Karpas-422 (cell line): ENCODE measurements at regions not wholly inside any gene's neighbourhood (a gene's known extent, or its start where the extent isn't known, plus 50 kb on each side); places are given as distances from the start of the nearest gene placed in this dataset.

Source experiments
- DNase-seq: peaks from one replicate; pipeline ENCODE4 v3.0.0-alpha.2; 2015
- H2AFZ ChIP-seq: fragments of 200-600 bp; sonication (generic); 2 replicates; pipeline ENCODE4 v1.6.1; 2014; ENCODE audit warnings: antibody characterized with exemption, low read length, mixed read lengths
- H3K27ac ChIP-seq: fragments of 200-600 bp; sonication (generic); 2 replicates; pipeline ENCODE4 v1.5.1; 2014; ENCODE audit warnings: mild to moderate bottlenecking, low read length, moderate library complexity
- H3K27me3 ChIP-seq: fragments of 200-600 bp; sonication (generic); 2 replicates; pipeline ENCODE4 v1.6.1; 2014; ENCODE audit warnings: low read length, mixed read lengths
- H3K36me3 ChIP-seq: fragments of 200-600 bp; sonication (generic); 2 replicates; pipeline ENCODE4 v1.6.1; 2014; ENCODE audit warnings: low read length, mixed read lengths; ENCODE audit not compliant: insufficient read depth
- H3K4me1 ChIP-seq: fragments of 200-600 bp; sonication (generic); 2 replicates; pipeline ENCODE4 v1.6.1; 2014; ENCODE audit warnings: mild to moderate bottlenecking, low read length, mixed read lengths
- H3K4me2 ChIP-seq: fragments of 200-600 bp; sonication (generic); 2 replicates; pipeline ENCODE4 v1.6.1; 2014; ENCODE audit warnings: low read length, low read depth, mild to moderate bottlenecking; ENCODE audit not compliant: poor library complexity, severe bottlenecking
- H3K4me3 ChIP-seq: fragments of 200-600 bp; sonication (generic); 2 replicates; pipeline ENCODE4 v1.5.1; 2014; ENCODE audit warnings: mild to moderate bottlenecking, antibody characterized with exemption, low read length, mixed read lengths
- H3K79me2 ChIP-seq: fragments of 200-600 bp; sonication (generic); 2 replicates; pipeline ENCODE4 v1.6.1; 2014; ENCODE audit warnings: mild to moderate bottlenecking, low read length, mixed read lengths
- H3K9ac ChIP-seq: fragments of 200-600 bp; sonication (generic); 2 replicates; pipeline ENCODE4 v1.6.0; 2014; ENCODE audit warnings: low read length
- H3K9me2 ChIP-seq: fragments of 200-600 bp; sonication (generic), shearing (Covaris generic); replicated peaks from 2 replicates; pipeline ENCODE4 v1.6.0; 2014; ENCODE audit warnings: mild to moderate bottlenecking, low read length, moderate library complexity; ENCODE audit not compliant: insufficient read depth
- H3K9me3 ChIP-seq: fragments of 300-700, 200-600 bp; sonication (generic); 2 replicates; pipeline ENCODE4 v1.6.1; 2014; ENCODE audit warnings: low read length, mixed read lengths
- H4K20me1 ChIP-seq: fragments of 200-600 bp; sonication (generic); 2 replicates; pipeline ENCODE4 v1.6.1; 2014; ENCODE audit warnings: mild to moderate bottlenecking, antibody characterized with exemption, low read length, low read depth; ENCODE audit not compliant: insufficient read depth

DNA sequence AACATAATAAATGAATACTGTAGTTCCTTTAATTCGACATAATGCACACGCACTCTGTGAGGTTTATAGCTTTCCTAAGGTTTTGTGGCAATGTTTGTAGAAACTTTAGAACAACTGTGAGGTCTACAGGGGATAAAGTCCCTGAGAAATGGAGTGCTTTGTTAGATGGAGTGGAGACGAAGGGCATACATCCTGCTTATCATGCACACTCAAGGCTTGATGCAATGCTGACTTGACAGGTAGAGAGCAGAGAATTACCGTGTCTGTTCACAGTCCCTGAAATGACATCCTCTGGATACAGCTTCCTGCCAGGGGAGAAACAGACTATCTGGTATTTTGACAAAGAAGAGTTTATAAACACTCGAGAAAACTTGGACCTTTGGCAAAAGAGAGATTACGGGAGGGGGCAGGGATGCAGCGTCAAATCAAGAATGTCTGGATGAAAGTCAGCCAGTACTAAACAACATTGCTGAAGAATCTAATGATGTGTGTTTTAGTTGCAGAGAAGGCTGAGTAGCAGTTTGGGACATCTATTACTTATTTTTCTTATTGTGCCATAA is 766.9 kb upstream of the ZEB2 start:
- H3K79me2 ChIP-seq, result no peaks in the 10 kb centered on the region
- no peak overlapping the region for H2AFZ ChIP-seq

DNA sequence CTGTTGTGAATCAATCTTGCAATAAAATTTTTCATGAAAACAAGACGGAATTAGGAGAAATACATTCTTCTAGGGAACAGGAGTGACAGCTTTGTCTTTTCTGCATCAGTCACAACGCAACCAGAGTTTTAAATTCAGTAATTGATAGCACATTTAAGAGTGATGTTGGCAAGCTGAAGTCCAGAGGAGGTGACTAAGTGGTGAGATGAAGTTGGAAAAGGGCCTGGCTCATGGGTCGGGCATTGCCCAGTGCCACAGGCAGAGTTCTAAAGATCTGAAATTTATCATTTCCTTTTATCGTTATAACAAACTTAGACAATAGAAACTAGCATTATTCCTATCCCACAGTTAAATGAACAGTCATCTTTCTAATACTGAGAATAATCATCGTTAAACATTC is 764.6 kb upstream of the ZEB2 start:
- Histone ChIP-seq H3K9me3 (no peaks in the 10 kb centered on the region), H3K79me2 (no peaks in the 10 kb centered on the region), H3K9me2 (no peaks in the 10 kb centered on the region), H3K4me3 (no peak overlapping the region), H3K9ac (no peak overlapping the region), H3K36me3 (no peaks in the 10 kb centered on the region), H3K27me3 (no peaks in the 10 kb centered on the region), H3K4me2 (no peak overlapping the region), H4K20me1 (no peaks in the 10 kb centered on the region), H2AFZ (no peak overlapping the region), H3K27ac (no peak overlapping the region), H3K4me1 (no peaks in the 10 kb centered on the region)
- DNase-seq, result no peak

More for the DNA sequence above, 766.9 kb upstream of the ZEB2 start:
- Histone ChIP-seq H3K27ac (no peak overlapping the region), H3K9me2 (no peaks in the 10 kb centered on the region), H3K27me3 (no peaks in the 10 kb centered on the region), H3K9ac (no peak overlapping the region), H3K9me3 (no peaks in the 10 kb centered on the region), H4K20me1 (no peaks in the 10 kb centered on the region), H3K36me3 (no peaks in the 10 kb centered on the region), H3K4me1 (no peaks in the 10 kb centered on the region), H3K4me3 (no peak overlapping the region), H3K4me2 (no peak overlapping the region)
- no peak for DNase-seq

DNA sequence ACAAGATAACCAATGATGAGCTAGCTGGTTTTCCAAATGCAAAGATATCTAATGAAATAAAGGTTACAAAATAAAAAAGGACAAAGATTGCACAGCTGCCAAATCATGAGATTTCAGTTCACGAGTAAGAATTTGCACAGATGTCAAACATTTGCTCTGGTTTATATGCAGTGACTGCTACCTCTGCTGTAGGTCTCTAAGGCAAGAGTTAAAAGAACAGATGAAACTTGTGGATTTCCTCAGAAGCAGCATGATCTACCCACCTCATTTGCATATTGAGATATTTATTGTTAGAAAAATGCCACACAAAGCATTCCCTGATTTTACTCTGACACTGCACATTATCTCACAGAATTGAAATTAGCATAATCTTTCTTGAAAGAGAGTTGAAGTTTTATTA is 763.2 kb upstream of the ZEB2 start:
- H3K36me3 ChIP-seq, result no peaks in the 10 kb centered on the region
- no peaks in the 10 kb centered on the region for H3K4me1 ChIP-seq
- DNase-seq, result no peak
- no peak overlapping the region for H3K4me2 ChIP-seq
- H2AFZ ChIP-seq, result no peak overlapping the region
- no peaks in the 10 kb centered on the region for H3K27me3 ChIP-seq
- no peaks in the 10 kb centered on the region for H3K9me3 ChIP-seq
- H4K20me1 ChIP-seq, result no peaks in the 10 kb centered on the region
- H3K9me2 ChIP-seq, result no peaks in the 10 kb centered on the region
- no peak overlapping the region for H3K27ac ChIP-seq
- H3K4me3 ChIP-seq, result no peak overlapping the region
- no peaks in the 10 kb centered on the region for H3K79me2 ChIP-seq
- H3K9ac ChIP-seq, result no peak overlapping the region

DNA sequence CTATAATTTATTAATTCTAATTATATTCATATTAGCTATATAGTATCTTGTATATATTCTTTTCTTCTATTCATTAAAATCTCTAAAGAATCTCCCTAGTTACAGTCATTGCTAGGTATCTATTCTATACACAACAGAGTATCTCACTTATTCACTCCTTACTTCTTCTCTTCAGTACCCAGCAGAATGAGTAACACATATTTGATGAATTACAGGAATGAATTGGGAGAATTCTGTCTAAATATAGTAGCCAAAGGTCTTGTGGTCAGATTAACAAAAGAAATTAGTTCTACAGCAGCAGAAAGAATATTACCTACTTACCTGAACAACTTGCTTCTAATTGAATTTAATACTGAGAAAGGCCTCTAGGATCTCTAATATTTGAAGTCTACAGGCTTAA is 758.0 kb upstream of the ZEB2 start:
- H3K4me2 ChIP-seq, result no peak overlapping the region
- H3K9me2 ChIP-seq, result no peaks in the 10 kb centered on the region
- no peak overlapping the region for H3K9ac ChIP-seq
- no peaks in the 10 kb centered on the region for H3K4me1 ChIP-seq
- H3K27ac ChIP-seq, result no peak overlapping the region
- H4K20me1 ChIP-seq, result no peaks in the 10 kb centered on the region
- H3K9me3 ChIP-seq, result no peaks in the 10 kb centered on the region
- DNase-seq, result no peak
- no peak overlapping the region for H3K4me3 ChIP-seq
- H3K36me3 ChIP-seq, result no peaks in the 10 kb centered on the region
- no peak overlapping the region for H2AFZ ChIP-seq
- H3K79me2 ChIP-seq, result no peaks in the 10 kb centered on the region
- H3K27me3 ChIP-seq, result no peaks in the 10 kb centered on the region

DNA sequence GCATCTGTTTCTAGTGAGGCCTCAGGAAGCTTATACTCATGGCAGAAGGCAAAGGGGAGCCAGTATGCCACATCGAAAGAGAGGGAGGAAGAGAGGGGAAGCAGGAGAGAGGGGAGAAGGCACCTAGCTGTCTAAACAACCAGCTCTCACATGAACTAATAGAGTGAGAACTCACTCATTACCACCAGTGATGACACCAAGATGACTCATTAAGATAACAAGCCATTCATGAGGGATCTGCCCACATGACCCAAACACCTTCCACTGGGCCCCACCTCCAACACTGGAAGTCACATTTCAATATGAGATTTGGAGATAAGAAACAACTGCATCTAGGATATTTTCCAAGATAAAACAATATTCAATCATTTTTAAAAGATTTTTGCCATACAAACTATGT is 753.9 kb upstream of the ZEB2 start:
- Histone ChIP-seq H3K4me1 (no peaks in the 10 kb centered on the region), H3K9me2 (0 out of 2 replicates have a peak, but pooled peaks cover 2% of the 10 kb centered on the region), H3K9me3 (no peaks in the 10 kb centered on the region), H3K36me3 (no peaks in the 10 kb centered on the region), H3K27me3 (no peaks in the 10 kb centered on the region), H3K9ac (no peak overlapping the region), H3K4me2 (no peak overlapping the region), H3K79me2 (no peaks in the 10 kb centered on the region), H2AFZ (no peak overlapping the region), H3K4me3 (no peak overlapping the region), H4K20me1 (no peaks in the 10 kb centered on the region), H3K27ac (no peak overlapping the region)
- DNase-seq, result no peak

DNA sequence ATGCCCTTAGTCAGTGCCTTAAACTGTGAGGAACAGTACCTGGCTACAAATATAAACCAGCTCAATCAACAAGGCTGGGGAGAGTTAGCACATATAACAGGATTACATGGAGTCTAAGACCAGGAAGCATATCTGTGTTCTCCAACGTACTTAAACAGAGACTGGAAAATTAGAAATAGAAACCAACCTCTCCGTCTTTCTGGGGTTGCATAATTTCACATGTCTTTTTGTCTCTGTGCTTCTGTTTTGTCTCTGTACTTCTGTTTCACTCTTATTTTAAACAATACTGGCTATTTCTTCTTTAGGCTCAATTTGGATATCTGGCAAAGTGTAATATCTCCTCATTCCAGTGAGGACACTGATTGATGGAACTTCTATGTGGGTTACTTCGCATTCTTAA is 749.0 kb upstream of the ZEB2 start:
- Histone ChIP-seq H3K27ac (no peak overlapping the region), H3K36me3 (no peaks in the 10 kb centered on the region), H3K4me2 (no peak overlapping the region), H4K20me1 (no peaks in the 10 kb centered on the region), H3K27me3 (no peaks in the 10 kb centered on the region), H3K4me3 (no peak overlapping the region), H3K9ac (no peak overlapping the region), H3K4me1 (no peaks in the 10 kb centered on the region), H3K9me2 (0 out of 2 replicates have a peak, but pooled peaks cover 2% of the 10 kb centered on the region), H2AFZ (no peak overlapping the region), H3K79me2 (no peaks in the 10 kb centered on the region), H3K9me3 (no peaks in the 10 kb centered on the region)
- no peak for DNase-seq

DNA sequence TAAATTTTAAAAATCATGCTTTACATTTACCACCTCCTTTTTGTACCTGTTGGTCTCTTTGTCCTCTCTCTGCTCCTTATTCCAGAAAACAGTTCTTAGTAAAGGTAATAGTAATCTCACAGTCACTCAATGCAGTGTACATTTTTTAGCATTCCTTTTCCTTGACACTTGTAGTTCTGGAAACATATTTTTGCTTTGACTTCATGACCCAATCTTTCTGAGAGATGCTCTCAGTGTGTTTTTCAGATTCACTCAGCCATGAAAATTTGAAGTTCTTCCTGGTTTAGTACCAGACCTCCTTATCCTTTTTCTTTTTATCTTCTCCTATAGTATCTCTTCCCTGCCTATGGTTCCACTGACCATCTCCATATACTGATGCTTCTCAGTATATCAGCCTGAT is 747.5 kb upstream of the ZEB2 start:
- Histone ChIP-seq H3K9ac (no peak overlapping the region), H2AFZ (no peak overlapping the region), H3K4me1 (no peaks in the 10 kb centered on the region), H3K4me3 (no peak overlapping the region), H3K4me2 (no peak overlapping the region), H3K36me3 (no peaks in the 10 kb centered on the region), H3K27ac (no peak overlapping the region), H4K20me1 (no peaks in the 10 kb centered on the region), H3K9me3 (no peaks in the 10 kb centered on the region), H3K9me2 (no peaks in the 10 kb centered on the region), H3K79me2 (no peaks in the 10 kb centered on the region), H3K27me3 (no peaks in the 10 kb centered on the region)
- no peak for DNase-seq

DNA sequence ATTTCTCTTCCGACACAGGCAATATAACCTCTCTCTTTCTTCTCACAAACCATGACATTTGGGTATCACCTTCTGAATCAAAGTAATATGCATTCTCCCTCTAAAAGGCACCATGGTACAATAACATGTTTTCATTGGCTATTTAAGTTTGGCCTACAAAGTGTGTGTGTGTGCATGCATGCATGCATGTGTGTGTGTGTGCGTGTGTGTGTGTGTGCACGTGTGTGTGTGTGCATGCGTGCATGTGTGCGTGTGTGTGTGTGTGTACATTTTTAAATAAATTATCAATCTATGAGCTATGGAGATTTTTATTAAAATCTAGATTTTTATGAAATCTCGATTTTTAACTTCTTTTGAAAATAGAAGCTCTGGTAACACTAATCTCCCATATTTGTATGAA is 745.3 kb upstream of the ZEB2 start:
- Histone ChIP-seq H3K36me3 (no peaks in the 10 kb centered on the region), H3K79me2 (no peaks in the 10 kb centered on the region), H2AFZ (no peak overlapping the region), H3K27ac (no peak overlapping the region), H3K4me1 (no peaks in the 10 kb centered on the region), H3K9me2 (no peaks in the 10 kb centered on the region), H3K4me2 (no peak overlapping the region), H3K9ac (no peak overlapping the region), H4K20me1 (no peaks in the 10 kb centered on the region), H3K27me3 (no peaks in the 10 kb centered on the region), H3K9me3 (no peaks in the 10 kb centered on the region), H3K4me3 (no peak overlapping the region)
- DNase-seq, result no peak

DNA sequence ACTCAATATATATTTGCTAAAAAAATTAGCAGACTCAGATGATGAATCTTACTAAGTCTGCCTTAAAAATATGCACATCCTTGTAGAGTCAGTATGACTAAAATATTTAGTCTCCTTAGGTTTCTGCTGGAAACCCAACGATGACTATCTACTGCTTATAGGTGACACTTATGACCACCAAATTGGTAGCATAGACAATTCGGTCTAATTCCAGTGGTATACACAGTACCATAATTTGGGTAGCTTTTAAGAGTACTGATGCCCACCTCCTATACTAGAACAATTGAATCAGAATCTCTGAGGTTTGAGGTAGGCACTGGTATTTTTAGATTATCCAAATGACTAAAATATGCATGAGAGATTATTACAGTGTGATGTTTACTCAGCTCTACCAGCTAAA is 740.8 kb upstream of the ZEB2 start:
- no peak for DNase-seq
- H3K4me2 ChIP-seq, result no peak overlapping the region

More for the DNA sequence above, 740.8 kb upstream of the ZEB2 start:
- Histone ChIP-seq H3K4me1 (no peaks in the 10 kb centered on the region), H3K9ac (no peak overlapping the region), H3K9me3 (no peaks in the 10 kb centered on the region), H3K4me3 (no peak overlapping the region), H3K36me3 (no peaks in the 10 kb centered on the region), H3K79me2 (no peaks in the 10 kb centered on the region), H3K9me2 (no peaks in the 10 kb centered on the region), H2AFZ (no peak overlapping the region), H4K20me1 (no peaks in the 10 kb centered on the region), H3K27me3 (no peaks in the 10 kb centered on the region), H3K27ac (no peak overlapping the region)
